ENCODE measurements at regions not wholly inside any gene's neighbourhood (a gene's known extent, or its start where the extent isn't known, plus 50 kb on each side); places are given as distances from the start of the nearest gene placed in this dataset.

- dilution Hi-C loops (cut with MboI; ENCODE audit: extremely low pct_ligation_motif_present, low sequenced_read_pairs) = no loop called here
- no peaks in the 10 kb centered on the region for H4K20me1 ChIP-seq (ENCODE audit: control insufficient read depth, extremely low read depth, insufficient read depth, low read length)
- no peaks in the 10 kb centered on the region for H3K36me3 ChIP-seq (ENCODE audit: control insufficient read depth in 2 of 2, extremely low read depth in 1 of 2, insufficient read depth in 2 of 2, low read length in 2 of 2)
- H3K27me3 ChIP-seq (ENCODE audit: control insufficient read depth, extremely low read depth, insufficient read depth, low read length) = no peaks in the 10 kb centered on the region
- no peak overlapping the region for H2AFZ ChIP-seq (ENCODE audit: control insufficient read depth, low read length)
- FAIRE-seq = no peak
- no peak overlapping the region for H3K4me2 ChIP-seq (ENCODE audit: control insufficient read depth, extremely low read depth, insufficient read depth, low read depth, low read length)
- no peaks in the 10 kb centered on the region for H3K9me1 ChIP-seq (ENCODE audit: control insufficient read depth, extremely low read depth, insufficient read depth, low read length)
- no peak overlapping the region for H3K27ac ChIP-seq (ENCODE audit: control insufficient read depth, insufficient read depth, low read length)
- TF ChIP-seq CTCF (optimal IDR thresholded peaks at IDR 0.05 in 1 of 3, IDR thresholded peaks at IDR 0.05 in 1 of 3, conservative IDR thresholded peaks at IDR 0.05 in 1 of 3; ENCODE audit: extremely low read depth in 1 of 3, insufficient read depth in 2 of 3, low read length in 3 of 3) = no peak
- TF ChIP-seq EZH2 (IDR thresholded peaks at IDR 0.05; ENCODE audit: low read length) = no peak
- H3K4me1 ChIP-seq (ENCODE audit: control insufficient read depth, extremely low read depth, insufficient read depth, low read length) = peaks cover 28% of the 10 kb centered on the region
- no peak overlapping the region for H3K9ac ChIP-seq (ENCODE audit: control insufficient read depth, extremely low read depth, insufficient read depth, low read length)
- no peaks in the 10 kb centered on the region for H3K9me3 ChIP-seq (ENCODE audit: control insufficient read depth, low read depth, low read length)
- no peaks in the 10 kb centered on the region for H3K79me2 ChIP-seq (ENCODE audit: control insufficient read depth, insufficient read depth, low read length)
- H3K4me3 ChIP-seq (ENCODE audit: control insufficient read depth in 2 of 3, extremely low read depth in 1 of 3, insufficient read depth in 2 of 3, low read depth in 1 of 3, low read length in 3 of 3) = no peak overlapping the region
- DNase-seq (ENCODE audit: low read depth, low spot score) = no peak
Measured at GRCh38 chr1:200479816-200480215, 70.0 kb upstream of the ZNF281 start.

- no peak for FAIRE-seq
- TF ChIP-seq EZH2 (IDR thresholded peaks at IDR 0.05; ENCODE audit: low read length) (no peak), CTCF (optimal IDR thresholded peaks at IDR 0.05 in 1 of 3, IDR thresholded peaks at IDR 0.05 in 1 of 3, conservative IDR thresholded peaks at IDR 0.05 in 1 of 3; ENCODE audit: extremely low read depth in 1 of 3, insufficient read depth in 2 of 3, low read length in 3 of 3) (no peak)
- Histone ChIP-seq H3K79me2 (ENCODE audit: control insufficient read depth, insufficient read depth, low read length) (no peaks in the 10 kb centered on the region), H3K4me1 (ENCODE audit: control insufficient read depth, extremely low read depth, insufficient read depth, low read length) (peaks cover 21% of the 10 kb centered on the region), H3K9me3 (ENCODE audit: control insufficient read depth, low read depth, low read length) (no peaks in the 10 kb centered on the region), H2AFZ (ENCODE audit: control insufficient read depth, low read length) (no peak overlapping the region), H3K4me2 (ENCODE audit: control insufficient read depth, extremely low read depth, insufficient read depth, low read depth, low read length) (no peak overlapping the region), H3K36me3 (ENCODE audit: control insufficient read depth in 2 of 2, extremely low read depth in 1 of 2, insufficient read depth in 2 of 2, low read length in 2 of 2) (no peaks in the 10 kb centered on the region), H3K9ac (ENCODE audit: control insufficient read depth, extremely low read depth, insufficient read depth, low read length) (no peak overlapping the region), H3K27ac (ENCODE audit: control insufficient read depth, insufficient read depth, low read length) (no peak overlapping the region), H3K4me3 (ENCODE audit: control insufficient read depth in 2 of 3, extremely low read depth in 1 of 3, insufficient read depth in 2 of 3, low read depth in 1 of 3, low read length in 3 of 3) (no peak overlapping the region), H4K20me1 (ENCODE audit: control insufficient read depth, extremely low read depth, insufficient read depth, low read length) (no peaks in the 10 kb centered on the region), H3K27me3 (ENCODE audit: control insufficient read depth, extremely low read depth, insufficient read depth, low read length) (no peaks in the 10 kb centered on the region), H3K9me1 (ENCODE audit: control insufficient read depth, extremely low read depth, insufficient read depth, low read length) (no peaks in the 10 kb centered on the region)
- dilution Hi-C loops (cut with MboI; ENCODE audit: extremely low pct_ligation_motif_present, low sequenced_read_pairs) = no loop called here
- DNase-seq (ENCODE audit: low read depth, low spot score) = no peak
Measured at GRCh38 chr1:200478945-200479558, 69.2 kb upstream of the ZNF281 start.
